Activated naive CD8-positive, alpha-beta T cell treated with anti-CD3 and anti-CD28 coated beads for 36 hours (primary cell): ENCODE measurements at regions not wholly inside any gene's neighbourhood (a gene's known extent, or its start where the extent isn't known, plus 50 kb on each side); places are given as distances from the start of the nearest gene placed in this dataset.
"Not testable (repeated sequence)": the region's sequence is repeated elsewhere in the genome, so short reads cannot be mapped to it uniquely, and the experiment has no call there.

Experiments used
- DNase-seq: peaks from one replicate; pipeline ENCODE4 v3.0.0; 2021
- H3K27ac Mint-ChIP-seq: one replicate; pipeline ENCODE4 v1.8.0; 2022; ENCODE audit warnings: mild to moderate bottlenecking, moderate library complexity, mixed read lengths
- H3K27me3 Mint-ChIP-seq: one replicate; pipeline ENCODE4 v1.8.0; 2022; ENCODE audit warnings: mild to moderate bottlenecking, mixed read lengths
- H3K36me3 Mint-ChIP-seq: one replicate; pipeline ENCODE4 v1.8.0; 2021; ENCODE audit warnings: mild to moderate bottlenecking, mixed read lengths
- H3K4me1 Mint-ChIP-seq: one replicate; pipeline ENCODE4 v1.8.0; 2021; ENCODE audit warnings: mixed read lengths
- H3K4me3 Mint-ChIP-seq: one replicate; pipeline ENCODE4 v1.8.0; 2022; ENCODE audit warnings: mild to moderate bottlenecking, moderate library complexity, mixed read lengths
- H3K9me3 Mint-ChIP-seq: one replicate; pipeline ENCODE4 v1.8.0; 2022; ENCODE audit warnings: mixed read lengths

DNA sequence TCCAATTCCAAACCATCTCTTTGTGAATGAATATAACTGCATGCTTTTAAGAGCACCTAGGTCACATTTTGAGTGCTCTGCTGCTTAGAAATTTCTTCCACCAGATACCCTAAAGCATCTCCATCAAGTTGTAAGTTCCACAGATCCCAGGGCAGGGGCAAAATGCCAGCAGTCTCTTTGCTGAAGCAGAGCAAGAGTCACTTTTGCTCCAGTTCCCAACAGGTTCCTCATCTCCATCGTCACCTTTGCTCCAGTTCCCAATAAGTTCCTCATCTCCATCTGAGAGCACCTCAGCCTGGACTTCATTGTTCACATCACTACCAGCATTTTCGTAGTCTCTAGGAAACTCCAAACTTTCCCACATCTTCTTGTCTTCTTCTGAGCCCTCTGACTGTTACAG lies 116.7 kb upstream of the ALKAL2 start:
- H3K27ac Mint-ChIP-seq = no peak overlapping the region

DNA sequence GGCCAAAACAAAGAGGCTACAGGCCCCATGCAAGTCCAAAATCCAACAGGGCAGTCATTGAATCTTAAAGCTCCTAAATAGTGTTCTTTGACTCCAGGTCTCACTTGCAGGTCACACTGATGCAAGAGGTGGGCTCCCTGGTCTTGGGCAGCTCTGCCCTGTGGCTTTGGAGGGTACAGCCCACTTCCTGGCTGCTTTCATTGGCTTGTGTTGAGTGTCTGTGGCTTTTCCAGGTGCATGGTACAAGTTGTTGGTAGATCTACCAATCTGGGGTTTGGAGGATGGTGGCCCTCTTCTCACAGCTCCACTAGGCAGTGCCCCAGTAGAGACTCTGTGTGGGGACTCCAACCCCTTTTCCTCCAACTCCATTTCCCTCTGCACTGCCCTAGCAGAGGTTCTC lies 115.8 kb upstream of the ALKAL2 start:
- DNase-seq = no peak
- Mint-ChIP-seq H3K27ac (no peak overlapping the region), H3K9me3 (no peaks in the 10 kb centered on the region), H3K36me3 (no peaks in the 10 kb centered on the region), H3K27me3 (no peaks in the 10 kb centered on the region), H3K4me1 (no peaks in the 10 kb centered on the region), H3K4me3 (no peak overlapping the region)

More for the DNA sequence above, 116.7 kb upstream of the ALKAL2 start:
- Mint-ChIP-seq H3K27me3 (no peaks in the 10 kb centered on the region), H3K9me3 (no peaks in the 10 kb centered on the region), H3K4me3 (no peak overlapping the region), H3K4me1 (no peaks in the 10 kb centered on the region), H3K36me3 (no peaks in the 10 kb centered on the region)
- no peak for DNase-seq

DNA sequence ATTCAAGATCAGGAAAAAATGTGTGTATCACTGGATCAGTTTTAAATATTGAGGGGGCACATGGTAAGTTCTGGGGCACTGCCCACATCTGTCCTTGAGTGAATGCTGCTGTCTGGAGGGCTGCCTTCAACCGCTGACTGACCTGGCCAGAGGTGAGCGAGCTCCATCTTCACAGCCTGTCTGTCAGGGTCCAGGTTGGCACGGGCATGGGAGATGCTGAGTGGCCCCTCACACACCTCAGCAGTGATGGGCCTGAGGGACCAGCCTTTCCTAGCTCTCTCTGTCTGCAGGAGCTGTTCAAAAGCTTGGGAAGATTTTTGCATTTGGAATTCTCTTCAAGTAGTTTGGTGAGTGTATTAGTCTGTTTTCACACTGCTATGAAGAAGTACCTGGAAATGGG lies 114.8 kb upstream of the ALKAL2 start:
- Mint-ChIP-seq H3K27me3 (no peaks in the 10 kb centered on the region), H3K4me1 (no peaks in the 10 kb centered on the region), H3K36me3 (no peaks in the 10 kb centered on the region), H3K4me3 (no peak overlapping the region), H3K9me3 (no peaks in the 10 kb centered on the region), H3K27ac (no peak overlapping the region)
- no peak for DNase-seq

DNA sequence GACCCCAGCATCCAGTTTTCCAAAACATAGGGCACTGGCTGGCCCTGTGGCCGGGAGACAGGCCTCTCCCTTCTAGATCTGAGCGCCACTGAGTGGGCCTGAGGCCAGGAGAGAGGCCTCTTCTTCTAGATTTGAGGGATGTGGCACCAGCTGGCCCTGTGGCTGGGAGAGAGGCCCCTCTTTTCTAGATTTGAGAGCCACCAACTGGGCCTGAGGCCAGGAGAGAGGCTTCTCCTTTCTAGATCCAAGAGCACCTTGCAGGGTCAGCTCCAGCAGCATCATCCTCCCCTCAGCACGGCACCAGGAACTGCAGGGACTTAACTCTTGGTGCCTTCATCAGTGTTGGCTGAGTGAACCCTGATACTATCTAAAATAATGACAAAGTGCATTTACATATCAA lies 114.3 kb upstream of the ALKAL2 start:
- no peak overlapping the region for H3K4me3 Mint-ChIP-seq
- no peaks in the 10 kb centered on the region for H3K36me3 Mint-ChIP-seq
- H3K27ac Mint-ChIP-seq = no peak overlapping the region
- H3K27me3 Mint-ChIP-seq = no peaks in the 10 kb centered on the region
- no peaks in the 10 kb centered on the region for H3K9me3 Mint-ChIP-seq
- no peaks in the 10 kb centered on the region for H3K4me1 Mint-ChIP-seq
- DNase-seq = no peak

DNA sequence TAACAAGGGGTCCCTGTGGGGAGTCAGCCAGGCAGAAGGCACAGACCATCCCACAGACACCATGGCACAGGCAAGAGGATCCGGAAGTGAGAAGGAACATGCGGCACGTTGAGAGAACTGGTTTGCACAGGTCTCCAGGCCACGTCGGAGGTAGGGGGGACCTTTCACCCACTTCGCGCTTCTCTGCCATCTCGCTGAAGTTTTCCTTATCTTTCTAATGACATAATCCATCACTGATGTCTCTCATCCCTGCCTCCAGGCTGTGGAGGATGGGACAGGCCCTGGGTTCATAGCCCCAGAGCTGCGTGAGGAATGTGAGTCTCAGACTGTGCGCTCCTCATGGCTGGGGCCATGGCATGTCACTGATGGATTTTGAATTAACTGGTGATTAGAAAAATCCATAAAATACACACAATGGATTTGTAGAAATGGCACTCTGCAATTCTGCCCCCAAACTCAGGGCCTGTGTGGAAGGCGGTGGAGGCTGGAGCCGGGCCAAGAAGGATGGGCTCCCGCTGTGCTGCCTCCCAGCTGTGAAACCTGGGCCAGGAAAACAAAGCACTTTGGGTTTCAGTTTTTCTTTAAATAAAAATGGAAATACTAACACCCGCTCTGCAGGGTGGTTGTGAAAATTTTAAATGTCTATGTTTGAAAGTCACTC lies 113.3 kb upstream of the ALKAL2 start:
- Mint-ChIP-seq H3K36me3 (no peaks in the 10 kb centered on the region), H3K9me3 (no peaks in the 10 kb centered on the region), H3K4me3 (no peak overlapping the region), H3K27me3 (no peaks in the 10 kb centered on the region), H3K27ac (no peak overlapping the region), H3K4me1 (no peaks in the 10 kb centered on the region)
- no peak for DNase-seq

DNA sequence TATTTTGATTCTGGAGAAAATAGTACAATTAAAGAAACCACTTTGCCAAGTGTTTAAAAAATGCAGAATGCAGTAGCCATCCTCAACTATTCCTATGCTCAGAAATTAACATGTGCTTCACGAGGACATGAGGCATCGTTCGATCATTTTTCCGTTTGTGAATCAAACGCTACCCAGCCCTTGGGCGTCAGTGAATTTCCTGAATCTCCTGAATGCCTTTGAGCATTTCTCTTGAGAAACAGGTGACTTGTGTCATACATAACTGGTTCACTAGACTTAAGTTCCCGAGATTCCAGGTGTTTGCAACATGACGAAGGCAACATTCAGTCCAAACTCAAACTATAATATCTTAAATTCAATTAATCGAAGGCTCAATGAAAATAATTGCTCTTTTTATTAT lies 110.0 kb upstream of the ALKAL2 start:
- Mint-ChIP-seq H3K4me1 (peaks cover 11% of the 10 kb centered on the region), H3K36me3 (no peaks in the 10 kb centered on the region), H3K4me3 (no peak overlapping the region), H3K27ac (no peak overlapping the region), H3K9me3 (no peaks in the 10 kb centered on the region), H3K27me3 (peaks cover 3% of the 10 kb centered on the region)
- DNase-seq = no peak

DNA sequence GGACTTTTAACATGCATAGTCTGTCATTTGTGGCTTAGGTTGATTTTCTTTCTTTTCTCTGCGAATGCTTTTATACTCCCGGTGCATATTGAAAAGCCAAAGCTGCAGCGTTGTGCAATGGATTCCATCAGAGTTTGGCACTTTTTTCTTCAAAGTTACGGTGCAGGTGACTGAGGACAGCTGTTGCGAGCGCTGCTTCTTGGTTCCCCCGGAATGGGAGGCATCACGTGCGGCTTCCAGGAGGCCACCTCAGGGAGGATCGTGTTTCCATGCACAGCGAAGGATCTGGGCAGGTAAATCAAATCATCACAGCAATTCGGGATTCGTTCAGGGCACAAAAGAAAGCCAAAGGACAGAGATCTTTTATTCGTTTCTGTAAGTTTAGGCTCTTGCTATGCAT lies 109.6 kb upstream of the ALKAL2 start:
- Mint-ChIP-seq H3K9me3 (no peaks in the 10 kb centered on the region), H3K27ac (no peak overlapping the region), H3K4me1 (peaks cover 11% of the 10 kb centered on the region), H3K4me3 (no peak overlapping the region), H3K27me3 (peaks cover 3% of the 10 kb centered on the region), H3K36me3 (no peaks in the 10 kb centered on the region)
- no peak for DNase-seq

DNA sequence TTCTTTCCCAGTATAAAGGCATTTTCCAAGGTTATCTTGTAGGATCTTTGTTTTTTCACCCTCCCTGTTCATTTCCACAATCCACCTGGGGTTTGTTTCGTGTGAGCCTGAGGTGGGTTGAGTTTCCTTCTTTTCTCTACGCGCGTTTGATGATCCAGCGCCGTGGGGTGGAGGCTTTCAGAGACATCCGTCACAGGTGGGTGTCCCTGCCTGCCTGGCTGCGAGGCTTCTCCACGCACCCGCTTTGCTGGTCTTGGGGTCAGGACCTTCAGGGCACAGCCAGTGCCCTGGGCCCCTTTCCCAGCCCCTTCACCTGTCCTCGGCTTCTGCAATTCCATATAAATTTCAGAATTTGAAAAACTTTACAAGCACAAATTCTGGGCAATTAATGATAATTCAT lies 109.0 kb upstream of the ALKAL2 start:
- peaks cover 11% of the 10 kb centered on the region for H3K4me1 Mint-ChIP-seq
- H3K4me3 Mint-ChIP-seq = no peak overlapping the region
- H3K36me3 Mint-ChIP-seq = no peaks in the 10 kb centered on the region
- no peak overlapping the region for H3K27ac Mint-ChIP-seq
- no peaks in the 10 kb centered on the region for H3K9me3 Mint-ChIP-seq
- H3K27me3 Mint-ChIP-seq = peaks cover 3% of the 10 kb centered on the region
- no peak for DNase-seq

DNA sequence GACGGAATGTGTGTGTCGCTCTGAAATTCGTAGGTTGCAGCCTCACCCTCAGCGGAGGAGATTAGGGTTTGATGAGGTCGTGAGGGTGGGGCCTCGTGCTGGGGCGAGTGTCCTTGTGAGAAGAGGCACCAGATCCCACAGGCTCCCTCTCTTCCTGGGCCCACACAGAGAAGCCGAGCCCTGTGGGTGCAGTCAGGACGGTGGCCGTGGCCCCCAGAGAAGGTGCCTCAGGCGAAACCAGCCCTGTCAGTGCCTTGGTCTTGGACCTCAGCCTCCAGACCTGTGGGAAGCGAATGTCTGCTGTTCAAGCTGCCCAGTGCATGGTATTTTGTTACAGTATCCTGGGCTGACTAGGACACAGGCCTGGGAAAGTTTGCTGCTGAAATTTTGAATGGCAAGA lies 108.0 kb upstream of the ALKAL2 start:
- no peaks in the 10 kb centered on the region for H3K9me3 Mint-ChIP-seq
- H3K27ac Mint-ChIP-seq = no peak overlapping the region
- peaks cover 3% of the 10 kb centered on the region for H3K27me3 Mint-ChIP-seq
- H3K4me1 Mint-ChIP-seq = peaks cover 14% of the 10 kb centered on the region
- DNase-seq = no peak
- no peaks in the 10 kb centered on the region for H3K36me3 Mint-ChIP-seq
- no peak overlapping the region for H3K4me3 Mint-ChIP-seq

DNA sequence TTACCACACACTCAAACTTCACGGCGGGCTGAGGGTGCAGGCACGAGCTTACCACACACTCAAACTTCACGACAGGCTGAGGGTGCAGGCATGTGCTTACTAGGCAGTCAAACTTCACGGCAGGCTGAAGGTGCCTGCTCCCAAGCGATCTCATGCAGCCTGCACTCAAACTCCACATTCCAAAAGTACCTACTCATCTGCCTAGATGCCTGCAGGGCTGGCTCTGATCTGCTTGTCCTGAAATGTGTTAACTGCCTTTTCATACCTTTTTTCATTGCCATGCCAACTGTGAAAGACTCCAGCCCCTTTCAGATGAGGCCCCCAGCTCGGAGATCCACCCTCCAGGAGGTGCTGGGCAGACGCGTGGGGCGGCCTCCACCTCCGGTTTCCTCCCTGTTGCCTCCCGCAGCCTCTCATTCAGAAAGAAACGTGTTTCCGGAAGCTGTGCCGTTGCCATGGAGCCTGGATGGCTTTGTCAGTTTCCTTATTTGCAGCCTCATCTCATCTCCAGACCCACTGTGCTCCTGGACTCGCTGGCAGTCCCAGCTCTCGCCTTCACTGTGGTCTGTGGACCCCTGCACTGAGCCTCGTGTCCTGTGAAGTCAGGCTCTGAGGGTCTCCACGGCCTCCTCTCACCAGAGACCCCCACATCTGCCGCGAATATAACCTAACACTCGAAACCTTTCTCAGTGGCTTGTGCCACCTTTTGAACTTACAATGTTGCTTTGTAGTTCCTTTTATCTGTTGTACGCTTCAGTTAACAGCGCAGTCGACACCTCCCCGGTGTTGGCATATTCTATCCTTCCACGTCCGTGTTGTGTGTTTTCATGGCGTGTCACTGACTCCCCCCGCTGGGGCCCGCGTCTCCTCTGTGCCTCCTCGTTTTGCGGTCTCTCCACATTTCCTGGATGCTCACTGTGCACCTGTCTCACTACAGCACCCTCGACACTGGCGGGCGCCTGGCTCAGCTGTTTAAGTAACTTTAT lies 106.1 kb upstream of the ALKAL2 start:
- H3K27ac Mint-ChIP-seq = peak overlapping the region; percentile 74
- peak; percentile 66 for DNase-seq

DNA sequence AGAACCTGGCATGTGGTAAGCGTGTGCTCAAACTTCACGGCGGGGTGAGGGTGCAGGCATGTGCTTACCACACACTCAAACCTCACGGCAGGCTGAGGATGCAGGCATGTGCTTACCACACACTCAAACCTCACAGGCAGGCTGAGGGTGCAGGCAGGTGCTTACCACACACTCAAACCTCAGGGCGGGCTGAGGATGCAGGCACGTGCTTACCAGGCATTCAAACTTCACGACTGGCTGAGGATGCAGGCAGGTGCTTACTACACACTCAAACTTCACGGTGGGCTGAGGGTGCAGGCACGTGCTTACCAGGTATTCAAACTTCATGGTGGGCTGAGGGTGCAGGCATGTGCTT lies 105.0 kb upstream of the ALKAL2 start:
- Mint-ChIP-seq H3K4me3 (no peak overlapping the region), H3K27me3 (peaks cover 3% of the 10 kb centered on the region), H3K27ac (no peak overlapping the region), H3K4me1 (peaks cover 14% of the 10 kb centered on the region), H3K9me3 (no peaks in the 10 kb centered on the region), H3K36me3 (no peaks in the 10 kb centered on the region)
- DNase-seq = no peak

More for the DNA sequence above, 106.1 kb upstream of the ALKAL2 start:
- Mint-ChIP-seq H3K9me3 (no peaks in the 10 kb centered on the region), H3K4me3 (peak overlapping the region; percentile 74), H3K27me3 (peaks cover 3% of the 10 kb centered on the region), H3K36me3 (no peaks in the 10 kb centered on the region), H3K4me1 (peaks cover 14% of the 10 kb centered on the region)

DNA sequence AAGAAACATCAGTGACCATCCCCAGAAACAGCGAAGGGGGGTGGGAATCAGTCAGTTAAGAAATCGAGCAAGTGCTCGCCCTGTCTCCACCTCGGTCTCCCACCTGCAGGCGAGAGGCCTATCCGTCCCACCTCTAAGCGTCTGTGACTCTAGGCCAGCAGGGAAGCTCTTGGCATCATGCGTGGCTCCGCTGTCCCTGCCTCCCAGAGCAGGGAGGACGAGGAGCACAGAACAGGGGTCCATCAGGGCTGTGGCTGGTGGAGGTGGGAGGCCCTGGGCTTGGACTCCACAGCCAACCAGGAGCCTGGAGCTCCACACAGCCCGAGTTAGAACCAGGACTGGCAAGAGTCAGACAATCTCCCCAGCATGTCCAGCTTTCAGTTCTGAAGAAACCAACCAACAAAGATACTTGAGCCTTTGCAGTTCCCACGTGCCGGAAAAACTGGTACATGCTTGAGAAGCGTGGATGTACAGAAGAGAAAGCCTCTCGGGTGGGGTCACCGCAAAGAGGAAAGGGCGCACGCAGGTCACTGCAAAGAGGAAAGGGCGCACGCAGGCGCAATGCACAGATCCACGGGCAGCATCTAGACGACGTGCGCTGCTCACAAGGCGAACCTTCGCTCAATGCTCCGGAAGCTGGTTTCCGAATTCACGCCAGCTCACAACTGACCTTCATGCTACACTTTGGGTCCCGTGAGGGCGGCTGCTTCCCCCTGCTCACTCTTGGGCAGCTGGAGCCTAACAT lies 104.5 kb upstream of the ALKAL2 start:
- Mint-ChIP-seq H3K36me3 (no peaks in the 10 kb centered on the region), H3K9me3 (no peaks in the 10 kb centered on the region), H3K27ac (no peak overlapping the region), H3K4me1 (peaks cover 14% of the 10 kb centered on the region), H3K4me3 (no peak overlapping the region), H3K27me3 (peaks cover 3% of the 10 kb centered on the region)
- no peak for DNase-seq

DNA sequence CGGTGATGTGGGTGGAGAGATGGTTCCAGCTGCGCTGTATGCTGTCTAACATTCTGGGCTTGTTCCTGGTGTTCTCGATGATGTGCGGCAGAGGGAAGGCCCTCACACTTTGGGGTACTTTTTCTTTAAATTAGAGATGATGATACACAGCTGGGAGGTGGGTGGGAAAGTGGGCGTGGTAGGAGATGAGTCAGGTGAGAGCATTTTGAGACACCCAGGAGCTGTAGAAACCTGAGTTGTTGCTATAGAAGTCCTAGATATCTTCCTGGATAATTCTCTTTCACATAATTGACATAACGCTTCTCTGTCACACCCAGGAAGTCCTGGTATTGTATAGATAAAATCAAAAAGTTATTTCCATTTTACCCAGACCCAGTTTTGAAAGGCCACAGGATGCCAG lies 103.8 kb upstream of the ALKAL2 start:
- H3K9me3 Mint-ChIP-seq = no peaks in the 10 kb centered on the region
- no peak overlapping the region for H3K4me3 Mint-ChIP-seq

DNA sequence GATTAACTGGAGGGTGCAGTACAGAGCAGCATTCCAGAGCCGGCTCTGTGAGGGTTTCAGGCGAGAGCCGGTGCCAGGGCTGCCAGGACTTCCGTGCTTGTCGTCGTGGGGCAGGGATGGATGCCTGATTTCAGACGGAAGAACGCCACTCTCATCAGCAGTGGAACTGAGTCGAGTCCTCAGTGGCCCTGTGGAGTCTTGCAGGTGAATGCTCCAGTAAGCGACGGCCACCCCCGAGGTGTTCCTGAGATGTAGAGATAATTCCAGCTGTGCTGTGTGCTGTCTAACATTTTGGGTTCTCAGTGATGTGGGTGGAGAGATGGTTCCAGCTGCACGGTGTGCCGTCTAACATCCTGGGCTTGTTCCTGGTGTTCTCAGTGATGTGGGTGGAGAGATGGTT lies 103.1 kb upstream of the ALKAL2 start:
- Mint-ChIP-seq H3K27me3 (peaks cover 3% of the 10 kb centered on the region), H3K4me1 (peaks cover 14% of the 10 kb centered on the region), H3K9me3 (no peaks in the 10 kb centered on the region), H3K4me3 (no peak overlapping the region), H3K36me3 (no peaks in the 10 kb centered on the region), H3K27ac (no peak overlapping the region)
- no peak for DNase-seq

More for the DNA sequence above, 103.8 kb upstream of the ALKAL2 start:
- Mint-ChIP-seq H3K4me1 (peaks cover 14% of the 10 kb centered on the region), H3K27ac (no peak overlapping the region), H3K27me3 (peaks cover 3% of the 10 kb centered on the region), H3K36me3 (no peaks in the 10 kb centered on the region)
- no peak for DNase-seq

DNA sequence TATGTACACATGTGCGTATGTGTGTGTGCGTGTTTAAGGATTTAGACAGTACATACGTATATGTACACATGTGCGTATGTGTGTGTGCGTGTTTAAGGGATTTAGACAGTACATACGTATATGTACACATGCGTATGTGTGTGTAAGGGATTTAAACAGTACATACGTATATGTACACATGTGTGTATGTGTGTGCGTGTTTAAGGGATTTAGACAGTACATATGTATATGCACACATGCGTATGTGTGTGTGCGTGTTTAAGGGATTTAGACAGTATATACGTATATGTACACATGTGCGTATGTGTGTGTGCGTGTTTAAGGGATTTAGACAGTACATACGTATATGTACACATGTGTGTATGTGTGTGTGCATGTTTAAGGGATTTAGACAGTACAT lies 102.1 kb upstream of the ALKAL2 start:
- H3K4me3 Mint-ChIP-seq, DNase-seq, H3K27ac Mint-ChIP-seq, H3K36me3 Mint-ChIP-seq, H3K27me3 Mint-ChIP-seq, H3K9me3 Mint-ChIP-seq: not testable (repeated sequence)
- peaks cover 14% of the 10 kb centered on the region for H3K4me1 Mint-ChIP-seq
